ENCODE measurements at regions not wholly inside any gene's neighbourhood (a gene's known extent, or its start where the extent isn't known, plus 50 kb on each side); places are given as distances from the start of the nearest gene placed in this dataset.

DNA sequence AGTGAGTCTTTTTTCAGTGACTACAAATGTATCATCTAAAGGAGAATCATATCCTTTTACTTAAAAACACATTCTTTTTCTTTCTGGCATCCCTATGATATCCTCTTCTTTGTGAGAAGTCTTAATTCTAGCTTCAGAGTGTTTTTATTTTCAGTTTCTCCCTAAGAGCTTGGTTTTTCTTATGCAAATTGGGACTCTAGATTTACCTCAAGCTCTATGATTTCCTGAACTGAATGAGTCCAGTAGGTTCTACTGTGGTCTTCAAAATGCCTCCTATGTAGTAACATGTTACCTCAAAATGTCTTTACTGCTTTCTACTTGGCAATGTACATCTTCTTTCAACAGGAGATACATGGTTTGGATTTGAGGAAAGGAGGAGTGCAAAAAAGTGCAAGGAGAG, 148.2 kb upstream of the C21orf91 start:
- TF ChIP-seq, protein P1, sequence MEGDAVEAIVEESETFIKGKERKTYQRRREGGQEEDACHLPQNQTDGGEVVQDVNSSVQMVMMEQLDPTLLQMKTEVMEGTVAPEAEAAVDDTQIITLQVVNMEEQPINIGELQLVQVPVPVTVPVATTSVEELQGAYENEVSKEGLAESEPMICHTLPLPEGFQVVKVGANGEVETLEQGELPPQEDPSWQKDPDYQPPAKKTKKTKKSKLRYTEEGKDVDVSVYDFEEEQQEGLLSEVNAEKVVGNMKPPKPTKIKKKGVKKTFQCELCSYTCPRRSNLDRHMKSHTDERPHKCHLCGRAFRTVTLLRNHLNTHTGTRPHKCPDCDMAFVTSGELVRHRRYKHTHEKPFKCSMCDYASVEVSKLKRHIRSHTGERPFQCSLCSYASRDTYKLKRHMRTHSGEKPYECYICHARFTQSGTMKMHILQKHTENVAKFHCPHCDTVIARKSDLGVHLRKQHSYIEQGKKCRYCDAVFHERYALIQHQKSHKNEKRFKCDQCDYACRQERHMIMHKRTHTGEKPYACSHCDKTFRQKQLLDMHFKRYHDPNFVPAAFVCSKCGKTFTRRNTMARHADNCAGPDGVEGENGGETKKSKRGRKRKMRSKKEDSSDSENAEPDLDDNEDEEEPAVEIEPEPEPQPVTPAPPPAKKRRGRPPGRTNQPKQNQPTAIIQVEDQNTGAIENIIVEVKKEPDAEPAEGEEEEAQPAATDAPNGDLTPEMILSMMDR (IDR thresholded peaks at IDR 0.05; ENCODE audit: insufficient read depth, low read length), result no peak
- TF ChIP-seq GABPA (IDR thresholded peaks at IDR 0.05; ENCODE audit: low read depth) (no peak), SPI1 (IDR thresholded peaks at IDR 0.05; ENCODE audit: borderline replicate concordance, low read depth) (no peak), POLR2AphosphoS5 (IDR thresholded peaks at IDR 0.05; ENCODE audit: low read depth) (no peak)
- TF ChIP-seq, protein P2, sequence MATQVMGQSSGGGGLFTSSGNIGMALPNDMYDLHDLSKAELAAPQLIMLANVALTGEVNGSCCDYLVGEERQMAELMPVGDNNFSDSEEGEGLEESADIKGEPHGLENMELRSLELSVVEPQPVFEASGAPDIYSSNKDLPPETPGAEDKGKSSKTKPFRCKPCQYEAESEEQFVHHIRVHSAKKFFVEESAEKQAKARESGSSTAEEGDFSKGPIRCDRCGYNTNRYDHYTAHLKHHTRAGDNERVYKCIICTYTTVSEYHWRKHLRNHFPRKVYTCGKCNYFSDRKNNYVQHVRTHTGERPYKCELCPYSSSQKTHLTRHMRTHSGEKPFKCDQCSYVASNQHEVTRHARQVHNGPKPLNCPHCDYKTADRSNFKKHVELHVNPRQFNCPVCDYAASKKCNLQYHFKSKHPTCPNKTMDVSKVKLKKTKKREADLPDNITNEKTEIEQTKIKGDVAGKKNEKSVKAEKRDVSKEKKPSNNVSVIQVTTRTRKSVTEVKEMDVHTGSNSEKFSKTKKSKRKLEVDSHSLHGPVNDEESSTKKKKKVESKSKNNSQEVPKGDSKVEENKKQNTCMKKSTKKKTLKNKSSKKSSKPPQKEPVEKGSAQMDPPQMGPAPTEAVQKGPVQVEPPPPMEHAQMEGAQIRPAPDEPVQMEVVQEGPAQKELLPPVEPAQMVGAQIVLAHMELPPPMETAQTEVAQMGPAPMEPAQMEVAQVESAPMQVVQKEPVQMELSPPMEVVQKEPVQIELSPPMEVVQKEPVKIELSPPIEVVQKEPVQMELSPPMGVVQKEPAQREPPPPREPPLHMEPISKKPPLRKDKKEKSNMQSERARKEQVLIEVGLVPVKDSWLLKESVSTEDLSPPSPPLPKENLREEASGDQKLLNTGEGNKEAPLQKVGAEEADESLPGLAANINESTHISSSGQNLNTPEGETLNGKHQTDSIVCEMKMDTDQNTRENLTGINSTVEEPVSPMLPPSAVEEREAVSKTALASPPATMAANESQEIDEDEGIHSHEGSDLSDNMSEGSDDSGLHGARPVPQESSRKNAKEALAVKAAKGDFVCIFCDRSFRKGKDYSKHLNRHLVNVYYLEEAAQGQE (IDR thresholded peaks at IDR 0.05; ENCODE audit: insufficient replicate concordance, low read depth), result no peak
- Histone ChIP-seq H3K27ac (replicated peaks) (no peak overlapping the region), H3K4me3 (replicated peaks; ENCODE audit: insufficient read depth, low read length) (no peak overlapping the region), H3K27me3 (ENCODE audit: insufficient read depth, poor library complexity, severe bottlenecking) (no peaks in the 10 kb centered on the region)
- no peak for DNase-seq (ENCODE audit: low read depth in 1 of 2, low spot score in 1 of 2)

DNA sequence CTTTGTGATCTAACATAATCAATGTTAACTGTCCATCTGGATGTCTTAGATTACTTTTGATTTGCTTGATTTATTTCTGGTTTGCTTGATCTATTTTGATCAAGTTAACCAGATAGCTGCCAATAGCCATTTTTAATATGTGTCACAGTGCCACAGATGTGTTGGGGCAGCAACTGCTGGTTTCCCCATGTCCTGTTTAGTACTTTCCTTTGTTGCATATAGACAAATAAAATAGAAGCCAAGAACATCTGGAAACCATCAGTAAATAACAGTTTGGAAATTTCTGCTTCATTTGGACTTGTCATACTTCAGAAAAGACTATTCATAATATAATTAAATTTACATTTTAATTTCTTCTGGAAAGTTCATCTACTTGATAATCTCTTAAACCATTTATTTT, 145.6 kb upstream of the C21orf91 start:
- TF ChIP-seq POLR2AphosphoS5 (IDR thresholded peaks at IDR 0.05; ENCODE audit: low read depth) (no peak), SPI1 (IDR thresholded peaks at IDR 0.05; ENCODE audit: borderline replicate concordance, low read depth) (no peak), GABPA (IDR thresholded peaks at IDR 0.05; ENCODE audit: low read depth) (no peak)
- TF ChIP-seq, protein P2 (IDR thresholded peaks at IDR 0.05; ENCODE audit: insufficient replicate concordance, low read depth), result no peak
- TF ChIP-seq, protein P1 (IDR thresholded peaks at IDR 0.05; ENCODE audit: insufficient read depth, low read length), result no peak
- Histone ChIP-seq H3K27ac (replicated peaks) (no peak overlapping the region), H3K4me3 (replicated peaks; ENCODE audit: insufficient read depth, low read length) (no peak overlapping the region), H3K27me3 (ENCODE audit: insufficient read depth, poor library complexity, severe bottlenecking) (no peaks in the 10 kb centered on the region)
- DNase-seq (ENCODE audit: low read depth in 1 of 2, low spot score in 1 of 2), result no peak

DNA sequence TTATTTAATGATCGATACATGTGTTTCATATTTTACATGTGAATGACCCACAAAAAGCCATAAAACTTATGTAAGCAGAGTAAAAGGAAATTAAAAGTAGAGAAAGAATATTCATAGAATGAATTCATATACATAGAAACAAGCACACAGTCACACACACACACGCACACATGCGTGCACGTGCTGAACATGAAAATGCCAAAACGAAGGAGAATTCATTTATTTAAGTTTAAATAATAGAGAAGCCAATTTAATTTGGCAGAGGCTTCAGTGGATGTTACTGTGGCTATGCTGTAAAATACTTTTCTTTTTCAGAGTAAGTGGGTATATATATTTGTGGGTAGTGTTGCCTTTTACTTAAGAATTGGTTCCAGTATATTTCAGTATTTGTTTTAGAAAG, 145.0 kb upstream of the C21orf91 start:
- no peak overlapping the region for H3K4me3 ChIP-seq (replicated peaks; ENCODE audit: insufficient read depth, low read length)
- H3K27me3 ChIP-seq (ENCODE audit: insufficient read depth, poor library complexity, severe bottlenecking), result no peaks in the 10 kb centered on the region
- TF ChIP-seq, protein P1 (IDR thresholded peaks at IDR 0.05; ENCODE audit: insufficient read depth, low read length), result no peak
- TF ChIP-seq POLR2AphosphoS5 (IDR thresholded peaks at IDR 0.05; ENCODE audit: low read depth) (no peak), SPI1 (IDR thresholded peaks at IDR 0.05; ENCODE audit: borderline replicate concordance, low read depth) (no peak), GABPA (IDR thresholded peaks at IDR 0.05; ENCODE audit: low read depth) (no peak)
- TF ChIP-seq, protein P2 (IDR thresholded peaks at IDR 0.05; ENCODE audit: insufficient replicate concordance, low read depth), result no peak
- H3K27ac ChIP-seq (replicated peaks), result no peak overlapping the region
- no peak for DNase-seq (ENCODE audit: low read depth in 1 of 2, low spot score in 1 of 2)

Measured in HL-60 (cell line).